HUES6 (cell line): ENCODE measurements at regions not wholly inside any gene's neighbourhood (a gene's known extent, or its start where the extent isn't known, plus 50 kb on each side); places are given as distances from the start of the nearest gene placed in this dataset.
"Not testable (repeated sequence)": the region's sequence is repeated elsewhere in the genome, so short reads cannot be mapped to it uniquely, and the experiment has no call there.

Source experiments
- H3K27ac ChIP-seq: 2 replicates; pipeline ENCODE4 v1.7.0; 2013; ENCODE audit warnings: low read depth, mild to moderate bottlenecking, low read length, inconsistent platforms
- H3K27me3 ChIP-seq: 2 replicates; pipeline ENCODE4 v1.6.1; 2013; ENCODE audit warnings: low read length; ENCODE audit not compliant: control insufficient read depth, insufficient read depth
- H3K36me3 ChIP-seq: 2 replicates; pipeline ENCODE4 v1.6.1; 2013; ENCODE audit warnings: low read length; ENCODE audit not compliant: control insufficient read depth, insufficient read depth
- H3K4me1 ChIP-seq: 2 replicates; pipeline ENCODE4 v1.6.1; 2013; ENCODE audit warnings: low read length; ENCODE audit not compliant: control insufficient read depth, insufficient read depth
- H3K4me3 ChIP-seq: 2 replicates; pipeline ENCODE4 v1.5.1; 2013; ENCODE audit warnings: low read depth, low read length
- H3K9ac ChIP-seq: one replicate; pipeline ENCODE4 v1.6.1; 2013; ENCODE audit warnings: mild to moderate bottlenecking, low read length
- H3K9me3 ChIP-seq: 2 replicates; pipeline ENCODE4 v1.6.1; 2013; ENCODE audit warnings: low read depth, low read length; ENCODE audit not compliant: control insufficient read depth, insufficient read depth

DNA sequence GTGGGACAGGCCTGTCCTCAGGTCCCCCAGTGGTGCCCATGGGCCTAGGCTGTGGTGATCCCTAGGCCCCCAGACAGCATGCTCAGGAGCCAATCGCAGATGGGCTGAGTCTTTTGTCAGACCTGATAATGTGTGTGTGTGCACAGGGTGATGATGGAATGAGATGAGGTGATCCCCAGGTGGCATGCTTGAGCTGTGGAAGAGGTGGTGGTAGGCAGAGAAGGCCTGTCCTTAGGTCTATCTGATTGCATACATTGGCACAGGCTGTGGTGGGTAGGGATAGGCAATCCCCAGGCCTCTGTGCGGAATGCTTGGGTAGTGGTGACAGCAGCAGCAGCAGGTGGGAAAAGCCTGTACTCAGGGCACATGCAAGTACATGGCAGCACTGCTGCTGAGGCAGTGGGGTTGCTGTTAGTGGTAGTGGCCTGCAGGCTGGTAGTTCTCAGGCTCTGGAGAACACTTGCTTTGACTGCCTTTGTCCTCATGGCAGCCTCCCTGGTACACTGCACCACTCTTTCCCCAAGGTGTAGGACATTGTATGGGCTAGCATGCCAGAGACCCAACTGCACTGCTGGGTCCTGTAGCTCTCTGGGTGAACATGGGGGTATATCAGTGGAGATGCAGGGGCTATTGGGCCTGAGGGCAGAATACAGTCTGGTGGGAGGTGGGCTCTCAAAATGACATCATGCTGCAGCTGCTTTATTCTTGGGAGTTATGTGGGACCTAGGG lies 260.9 kb upstream of the PLPP4 start:
- Histone ChIP-seq H3K4me1 (no peaks in the 10 kb centered on the region), H3K27me3 (no peaks in the 10 kb centered on the region), H3K9ac (no peak overlapping the region), H3K9me3 (peaks cover 25% of the 10 kb centered on the region), H3K4me3 (no peak overlapping the region), H3K27ac (no peak overlapping the region), H3K36me3 (no peaks in the 10 kb centered on the region)

DNA sequence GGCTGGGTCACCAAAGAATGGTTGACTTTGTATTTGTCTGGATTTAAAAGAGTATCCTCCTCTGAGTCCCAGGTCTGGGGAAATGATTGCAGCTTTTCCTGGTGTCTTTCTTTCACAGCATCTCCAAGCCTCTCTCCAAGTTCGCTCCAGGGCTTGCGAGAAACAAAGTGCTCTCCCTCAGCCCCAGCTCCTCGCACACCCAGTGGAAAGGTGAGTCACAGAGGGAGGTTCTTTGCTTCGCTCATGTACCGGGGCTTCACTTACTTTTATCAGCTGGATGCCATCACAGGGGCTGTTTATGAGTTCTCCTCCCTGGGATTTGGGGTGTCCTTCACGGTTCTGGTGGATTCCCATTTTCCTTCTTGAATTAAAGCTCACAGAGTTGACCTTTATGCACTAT lies 252.2 kb upstream of the PLPP4 start:
- Histone ChIP-seq H3K36me3 (no peaks in the 10 kb centered on the region), H3K9ac (no peak overlapping the region), H3K4me3 (no peak overlapping the region)

DNA sequence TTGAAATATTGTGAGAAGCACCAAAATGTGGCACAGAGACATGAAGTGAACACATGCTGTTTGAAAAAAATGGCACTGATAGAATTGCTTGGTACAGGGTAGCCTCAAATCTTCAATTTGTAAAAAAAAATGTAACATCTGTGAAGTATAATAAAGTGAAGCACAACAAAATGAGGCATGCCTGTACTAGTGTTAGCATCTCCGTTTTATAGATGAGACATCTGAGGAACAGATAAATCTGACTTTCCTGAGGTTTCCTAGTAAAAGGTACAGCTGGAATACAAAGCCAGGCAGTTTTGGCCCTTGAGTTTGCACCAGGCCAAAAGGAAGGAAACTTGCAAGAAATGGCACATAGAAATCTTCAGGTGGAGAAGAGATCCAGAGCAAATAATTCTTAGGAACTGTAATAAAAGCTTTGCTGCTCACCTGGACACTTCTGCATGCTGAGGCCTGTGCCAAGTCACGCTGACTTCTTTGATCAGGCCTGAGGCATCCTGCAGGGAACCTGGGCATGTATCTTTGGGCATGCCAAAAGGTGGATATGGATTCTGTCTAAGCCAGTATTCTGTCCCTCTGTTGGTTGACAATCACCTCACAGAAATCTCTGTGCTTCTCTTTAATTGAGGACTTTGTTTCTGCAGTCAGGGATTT lies 251.5 kb upstream of the PLPP4 start:
- Histone ChIP-seq H3K9me3 (no peaks in the 10 kb centered on the region), H3K36me3 (no peaks in the 10 kb centered on the region), H3K9ac (no peak overlapping the region), H3K4me1 (no peaks in the 10 kb centered on the region), H3K27me3 (no peaks in the 10 kb centered on the region), H3K4me3 (no peak overlapping the region), H3K27ac (no peak overlapping the region)

More for the DNA sequence above, 252.2 kb upstream of the PLPP4 start:
- no peaks in the 10 kb centered on the region for H3K27me3 ChIP-seq
- H3K27ac ChIP-seq, result no peak overlapping the region
- H3K4me1 ChIP-seq, result no peaks in the 10 kb centered on the region
- H3K9me3 ChIP-seq, result no peaks in the 10 kb centered on the region

DNA sequence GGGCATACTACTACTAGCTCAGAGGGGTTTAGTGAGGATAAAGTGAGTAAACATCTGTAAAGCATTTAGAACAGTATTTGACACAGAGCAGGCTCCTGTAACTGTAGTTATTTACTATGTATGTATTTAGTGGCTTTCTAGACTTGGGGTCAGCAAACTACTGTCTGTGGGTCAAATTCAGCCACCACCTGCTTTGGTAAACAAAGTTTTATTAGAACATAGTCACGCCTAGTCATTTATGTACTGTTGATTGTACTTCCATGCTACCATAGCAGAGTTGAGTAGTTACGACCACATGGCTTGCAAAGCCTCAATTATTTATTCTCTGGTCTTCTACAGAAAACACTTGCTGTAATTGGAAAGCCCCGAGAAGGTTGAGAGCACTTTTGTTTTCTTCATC lies 248.5 kb upstream of the PLPP4 start:
- Histone ChIP-seq H3K4me3 (no peak overlapping the region), H3K9ac (no peak overlapping the region), H3K4me1 (no peaks in the 10 kb centered on the region), H3K9me3 (0 out of 2 replicates have a peak, but pooled peaks cover 4% of the 10 kb centered on the region), H3K36me3 (no peaks in the 10 kb centered on the region), H3K27ac (no peak overlapping the region), H3K27me3 (no peaks in the 10 kb centered on the region)

DNA sequence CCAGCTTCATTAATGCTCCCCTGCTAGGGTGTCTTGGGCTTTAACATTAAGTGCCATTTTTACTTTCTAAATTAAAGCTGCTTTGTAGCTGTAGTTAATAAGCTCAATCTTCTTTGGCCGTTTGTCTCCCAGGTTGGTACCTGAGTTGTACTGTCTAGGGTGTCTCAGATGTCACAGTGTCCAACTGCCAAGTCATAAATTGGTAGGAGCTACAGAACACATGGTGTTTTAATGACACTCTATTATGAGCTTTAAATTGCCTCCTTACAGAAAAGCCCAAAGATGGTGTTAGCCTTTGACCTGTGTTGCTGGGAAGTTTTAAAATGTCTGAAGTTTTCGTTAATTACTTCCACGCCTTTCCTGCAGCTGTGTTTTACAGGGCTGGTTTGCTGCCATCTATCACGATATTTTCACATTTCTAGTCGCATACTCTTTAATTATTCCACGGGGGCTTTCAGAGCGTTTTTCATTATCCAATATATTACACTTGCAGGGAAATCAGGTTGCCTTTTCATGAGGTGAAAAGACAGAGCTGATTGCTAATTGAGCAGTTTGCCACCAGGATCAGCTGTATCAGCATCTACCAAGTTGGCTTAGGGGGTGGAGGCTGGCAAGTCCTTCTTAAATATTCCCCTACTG lies 247.8 kb upstream of the PLPP4 start:
- H3K36me3 ChIP-seq, result no peaks in the 10 kb centered on the region
- H3K27me3 ChIP-seq, result no peaks in the 10 kb centered on the region
- H3K4me1 ChIP-seq, result no peaks in the 10 kb centered on the region
- no peak overlapping the region for H3K4me3 ChIP-seq
- H3K27ac ChIP-seq, result no peak overlapping the region
- H3K9ac ChIP-seq, result no peak overlapping the region
- H3K9me3 ChIP-seq, result 0 out of 2 replicates have a peak, but pooled peaks cover 4% of the 10 kb centered on the region

DNA sequence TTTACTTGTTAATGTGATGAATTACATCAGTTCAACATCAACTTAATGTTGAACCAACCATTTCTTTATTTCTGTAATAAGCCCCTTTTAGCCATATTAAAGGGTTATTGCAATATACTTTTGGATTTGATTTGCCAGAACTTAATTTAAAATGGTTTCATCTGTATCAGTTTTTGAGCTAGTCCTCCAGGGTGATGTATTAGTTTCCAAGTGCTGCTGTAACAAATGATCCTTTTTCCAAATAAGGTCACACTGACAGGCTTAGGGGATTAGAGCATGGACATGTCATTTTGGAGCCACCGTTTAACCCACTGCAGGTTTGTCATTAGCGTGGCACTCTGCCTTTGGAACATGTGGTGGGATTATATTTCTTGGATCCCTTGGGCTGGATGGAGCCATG lies 244.8 kb upstream of the PLPP4 start:
- Histone ChIP-seq H3K4me1 (no peaks in the 10 kb centered on the region), H3K36me3 (no peaks in the 10 kb centered on the region), H3K4me3 (no peak overlapping the region), H3K27me3 (no peaks in the 10 kb centered on the region), H3K9me3 (0 out of 2 replicates have a peak, but pooled peaks cover 4% of the 10 kb centered on the region), H3K9ac (no peak overlapping the region), H3K27ac (no peak overlapping the region)

DNA sequence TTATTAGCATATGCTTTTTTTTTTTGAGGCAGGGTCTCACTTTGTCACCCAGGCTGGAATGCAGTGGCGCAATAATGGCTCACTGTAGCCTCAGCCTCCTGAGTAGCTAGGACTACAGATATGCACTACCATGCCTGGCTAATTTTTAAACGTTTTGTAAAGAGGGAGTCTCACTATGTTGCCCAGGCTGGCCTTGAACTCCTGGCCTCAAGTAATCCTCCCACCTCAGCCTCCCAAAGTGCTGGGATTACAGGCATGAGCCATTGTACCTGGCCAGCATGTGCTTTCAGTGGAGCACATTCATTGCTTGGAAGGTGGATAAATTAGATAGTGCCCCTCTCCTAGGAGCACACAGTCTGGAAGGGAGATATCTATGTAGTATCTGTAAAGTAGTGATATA lies 243.7 kb upstream of the PLPP4 start:
- H3K9me3 ChIP-seq, result not testable (repeated sequence)

DNA sequence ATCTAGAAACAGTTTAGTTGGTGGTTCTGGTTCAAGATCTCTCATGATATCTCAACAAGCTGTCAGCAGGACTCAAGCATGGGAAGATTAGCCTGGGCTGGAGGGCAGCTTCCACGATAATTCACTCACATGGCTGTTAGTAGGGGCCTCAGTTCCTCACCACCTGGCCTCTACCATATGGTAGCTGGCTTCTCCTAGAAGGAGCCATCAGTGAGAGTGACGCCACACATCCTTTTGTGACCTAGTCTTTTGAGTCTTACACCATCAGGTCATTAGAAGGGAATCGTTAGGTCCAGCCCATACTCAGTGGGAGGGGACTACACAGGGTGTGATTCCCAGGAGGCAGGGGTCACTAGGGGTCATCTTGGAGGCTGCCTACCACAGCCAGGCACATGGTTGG lies 239.3 kb upstream of the PLPP4 start:
- peaks cover 4% of the 10 kb centered on the region; the same call in 1 of the 2 replicates for H3K9me3 ChIP-seq
- no peak overlapping the region for H3K4me3 ChIP-seq
- H3K9ac ChIP-seq, result no peak overlapping the region
- no peak overlapping the region for H3K27ac ChIP-seq
- H3K4me1 ChIP-seq, result no peaks in the 10 kb centered on the region
- H3K36me3 ChIP-seq, result no peaks in the 10 kb centered on the region
- H3K27me3 ChIP-seq, result no peaks in the 10 kb centered on the region

More for the DNA sequence above, 243.7 kb upstream of the PLPP4 start:
- H3K27ac ChIP-seq, H3K36me3 ChIP-seq, H3K4me3 ChIP-seq, H3K4me1 ChIP-seq, H3K9ac ChIP-seq, H3K27me3 ChIP-seq: not testable (repeated sequence)

DNA sequence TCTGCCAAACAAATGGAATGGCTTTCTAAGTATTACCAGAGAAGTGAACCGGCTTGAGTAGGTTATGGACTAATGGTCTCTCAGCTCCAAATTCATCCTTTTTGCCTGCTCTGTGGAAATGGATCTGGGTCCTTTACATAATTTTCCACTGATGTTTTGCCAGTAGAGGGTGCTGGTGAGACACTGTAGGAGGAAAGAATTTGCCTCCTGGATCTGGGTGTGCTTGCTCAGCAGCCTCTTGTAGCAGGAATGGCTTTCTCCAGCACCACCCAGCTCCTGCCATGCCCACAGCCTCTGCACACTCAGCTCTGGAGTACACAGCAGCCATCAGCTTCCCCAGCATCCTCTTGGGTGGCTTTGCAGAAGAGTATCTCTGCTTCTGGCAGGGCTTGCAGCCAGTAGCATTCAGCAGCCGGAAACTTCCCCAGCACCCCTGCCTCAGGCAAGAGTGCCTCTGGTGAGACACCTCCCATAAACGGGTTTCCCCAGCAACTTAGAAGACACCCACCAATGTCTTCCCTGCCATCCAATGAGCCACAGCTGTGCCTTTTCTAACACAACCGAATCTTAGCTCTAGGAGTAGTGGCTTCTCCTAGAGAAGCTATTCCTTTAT lies 235.0 kb upstream of the PLPP4 start:
- no peaks in the 10 kb centered on the region for H3K27me3 ChIP-seq
- no peak overlapping the region for H3K27ac ChIP-seq

DNA sequence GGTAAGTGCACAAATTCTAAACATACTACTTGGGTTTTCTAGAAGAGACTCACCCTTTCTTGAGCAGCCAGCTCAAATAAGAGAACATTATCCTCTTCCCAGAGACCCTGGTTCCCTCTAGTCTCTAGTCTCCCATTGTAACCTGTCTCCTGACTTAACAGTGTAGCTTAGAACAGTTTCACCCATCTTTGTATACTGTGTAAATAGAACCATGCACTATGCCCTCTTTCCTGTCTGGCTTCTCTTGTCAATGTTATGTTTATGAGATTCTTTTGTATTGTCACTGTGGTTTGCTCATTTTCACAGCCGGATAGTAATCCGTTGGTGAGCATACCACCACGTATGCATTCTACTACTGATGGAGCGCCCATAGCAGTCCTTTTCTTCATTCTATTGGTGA lies 227.4 kb upstream of the PLPP4 start:
- Histone ChIP-seq H3K36me3 (no peaks in the 10 kb centered on the region), H3K27ac (no peak overlapping the region), H3K9ac (no peak overlapping the region), H3K4me1 (no peaks in the 10 kb centered on the region), H3K4me3 (no peak overlapping the region), H3K27me3 (no peaks in the 10 kb centered on the region), H3K9me3 (0 out of 2 replicates have a peak, but pooled peaks cover 8% of the 10 kb centered on the region)

More for the DNA sequence above, 235.0 kb upstream of the PLPP4 start:
- Histone ChIP-seq H3K36me3 (no peaks in the 10 kb centered on the region), H3K9ac (no peak overlapping the region), H3K4me3 (no peak overlapping the region), H3K4me1 (no peaks in the 10 kb centered on the region), H3K9me3 (peaks cover 4% of the 10 kb centered on the region; the same call in 1 of the 2 replicates)

DNA sequence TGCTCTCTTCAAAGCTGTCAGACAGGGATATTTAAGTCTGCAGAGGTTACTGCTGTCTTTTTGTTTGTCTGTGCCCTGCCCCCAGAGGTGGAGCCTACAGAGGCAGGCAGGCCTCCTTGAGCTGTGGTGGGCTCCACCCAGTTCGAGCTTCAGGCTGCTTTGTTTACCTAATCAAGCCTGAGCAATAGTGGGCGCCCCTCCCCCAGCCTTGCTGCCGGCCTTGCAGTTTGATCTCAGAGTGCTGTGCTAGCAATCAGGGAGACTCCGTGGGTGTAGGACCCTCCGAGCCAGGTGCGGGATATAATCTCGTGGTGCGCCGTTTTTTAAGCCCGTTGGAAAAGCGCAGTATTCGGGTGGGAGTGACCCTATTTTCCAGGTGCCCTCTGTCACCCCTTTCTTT lies 217.3 kb upstream of the PLPP4 start:
- not testable (repeated sequence) for H3K27ac ChIP-seq, H3K36me3 ChIP-seq, H3K4me1 ChIP-seq, H3K4me3 ChIP-seq, H3K27me3 ChIP-seq, H3K9ac ChIP-seq
- peaks cover 11% of the 10 kb centered on the region for H3K9me3 ChIP-seq
